Fibroblast of peridontal ligament (primary cell): ENCODE measurements at regions not wholly inside any gene's neighbourhood (a gene's known extent, or its start where the extent isn't known, plus 50 kb on each side); places are given as distances from the start of the nearest gene placed in this dataset.
A peak's percentile ranks its signal among the peaks of the same experiment; 100 is the strongest.
"Not testable (repeated sequence)": the region's sequence is repeated elsewhere in the genome, so short reads cannot be mapped to it uniquely, and the experiment has no call there.

Source experiments
- DNase-seq: peaks from one replicate; pipeline ENCODE4 v3.0.0-alpha.2; 2010; ENCODE audit errors: extremely low read depth

GRCh38 chr18:10119991-10120390 lies 206.2 kb downstream of the VAPA start:
- DNase-seq = no peak

- no peak for DNase-seq
These were observed 206.8 kb downstream of the VAPA start for GRCh38 chr18:10120622-10121021.

GRCh38 chr18:10121028-10121427 lies 207.2 kb downstream of the VAPA start:
- no peak for DNase-seq

- DNase-seq = peak; percentile 68
These were observed 208.1 kb downstream of the VAPA start for GRCh38 chr18:10121786-10122515.

GRCh38 chr18:10122988-10123950 lies 209.5 kb downstream of the VAPA start:
- no peak for DNase-seq

- DNase-seq = no peak
These were observed 210.3 kb downstream of the VAPA start for GRCh38 chr18:10124071-10124470.

GRCh38 chr18:10124557-10124956 lies 210.7 kb downstream of the VAPA start:
- DNase-seq = no peak

- no peak for DNase-seq
These were observed 211.2 kb downstream of the VAPA start for GRCh38 chr18:10124967-10125366.

- no peak for DNase-seq
These were observed 213.9 kb downstream of the VAPA start for GRCh38 chr18:10127729-10128128.

GRCh38 chr18:10128921-10129501 lies 215.2 kb downstream of the VAPA start:
- DNase-seq = no peak

GRCh38 chr18:10130606-10131005 lies 216.8 kb downstream of the VAPA start:
- no peak for DNase-seq

- DNase-seq = no peak
These were observed 217.3 kb downstream of the VAPA start for GRCh38 chr18:10131081-10131459.

GRCh38 chr18:10131460-10132395 lies 217.9 kb downstream of the VAPA start:
- no peak for DNase-seq

GRCh38 chr18:10133516-10133915 lies 219.7 kb downstream of the VAPA start:
- DNase-seq = no peak

- no peak for DNase-seq
These were observed 220.4 kb downstream of the VAPA start for GRCh38 chr18:10134204-10134603.

- DNase-seq = not testable (repeated sequence)
These were observed 220.9 kb downstream of the VAPA start for GRCh38 chr18:10134749-10135148.

GRCh38 chr18:10135302-10135926 lies 221.6 kb downstream of the VAPA start:
- no peak for DNase-seq

GRCh38 chr18:10138719-10139118 lies 224.9 kb downstream of the VAPA start:
- no peak for DNase-seq

GRCh38 chr18:10139783-10140410 lies 226.1 kb downstream of the VAPA start:
- DNase-seq = peak; percentile 35

- DNase-seq = no peak
These were observed 226.9 kb downstream of the VAPA start for GRCh38 chr18:10140461-10141282.
